ENCODE measurements at regions not wholly inside any gene's neighbourhood (a gene's known extent, or its start where the extent isn't known, plus 50 kb on each side); places are given as distances from the start of the nearest gene placed in this dataset.

DNA sequence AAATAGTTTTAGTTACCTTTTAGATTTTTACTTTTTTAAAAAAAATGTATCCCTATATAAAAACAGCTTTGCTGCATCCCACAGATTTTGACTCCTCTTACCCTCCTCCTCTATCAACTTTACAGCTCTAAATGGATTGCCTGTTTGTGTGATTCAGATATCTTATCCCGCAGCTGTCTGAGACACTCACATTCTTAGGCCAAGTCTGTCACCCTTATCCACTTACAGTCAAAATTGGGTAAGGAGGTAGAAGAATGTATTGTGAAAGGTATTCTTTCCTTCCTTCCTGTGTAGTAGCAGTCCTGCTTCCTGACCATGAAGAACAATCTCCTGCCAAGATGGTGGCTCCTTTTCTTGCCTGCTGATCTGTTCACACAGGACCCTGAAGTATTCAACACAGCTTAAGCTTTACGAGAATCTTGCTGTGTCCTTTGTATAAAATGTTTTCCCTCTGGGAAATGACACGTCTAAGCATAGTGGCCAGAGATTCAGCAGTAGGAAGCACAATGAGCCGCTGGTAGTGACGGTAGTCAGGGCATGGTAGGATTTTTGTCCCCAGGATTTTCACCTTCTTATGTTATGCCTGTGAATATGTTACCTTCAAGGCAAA is 67.7 kb upstream of the ST8SIA4 start:
- no peak for DNase-seq

DNA sequence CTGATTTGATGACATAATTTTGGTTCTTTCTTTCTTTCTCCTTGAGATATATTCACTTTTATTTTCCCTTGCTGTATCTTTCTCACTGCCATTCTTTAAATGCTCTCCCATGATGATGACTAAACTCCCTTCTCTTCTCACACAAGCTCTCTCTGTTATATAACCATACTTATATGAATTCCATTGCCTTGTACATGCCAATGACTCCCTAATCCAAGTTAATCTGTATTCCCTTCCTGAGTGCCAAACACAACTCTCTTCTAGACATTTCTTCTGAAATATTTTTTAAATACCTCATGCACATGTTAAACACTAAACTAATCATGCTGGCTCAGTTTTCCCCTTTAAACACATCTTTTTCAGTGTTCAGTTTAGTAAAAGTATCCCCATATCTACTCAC is 62.2 kb upstream of the ST8SIA4 start:
- DNase-seq = no peak
